Activated CD8-positive, alpha-beta memory T cell treated with anti-CD3 and anti-CD28 coated beads for 4 hours (primary cell): ENCODE measurements at regions not wholly inside any gene's neighbourhood (a gene's known extent, or its start where the extent isn't known, plus 50 kb on each side); places are given as distances from the start of the nearest gene placed in this dataset.
"Not testable (repeated sequence)": the region's sequence is repeated elsewhere in the genome, so short reads cannot be mapped to it uniquely, and the experiment has no call there.

Experiments used
- DNase-seq, 2 donors: peaks; one replicate each; pipeline ENCODE4 v3.0.0-alpha.2; 2020; ENCODE audit warnings: low read depth in 2 of 2

- not testable (repeated sequence) for DNase-seq
Measured at GRCh38 chr10:47626975-47627374, 103.5 kb upstream of the AGAP9 start.

GRCh38 chr10:47622719-47623118, 99.3 kb upstream of the AGAP9 start:
- DNase-seq: not testable (repeated sequence)

GRCh38 chr10:47619300-47620012, 96.0 kb upstream of the AGAP9 start:
- DNase-seq: not testable (repeated sequence)

GRCh38 chr10:47609311-47609710, 85.9 kb upstream of the AGAP9 start:
- not testable (repeated sequence) for DNase-seq

GRCh38 chr10:47605791-47606773, 82.6 kb upstream of the AGAP9 start:
- DNase-seq: not testable (repeated sequence)

GRCh38 chr10:47600604-47601003, 77.2 kb upstream of the AGAP9 start:
- DNase-seq: not testable (repeated sequence)

GRCh38 chr10:47600127-47600526, 76.7 kb upstream of the AGAP9 start:
- DNase-seq: not testable (repeated sequence)

- not testable (repeated sequence) for DNase-seq
Measured at GRCh38 chr10:47599657-47600056, 76.2 kb upstream of the AGAP9 start.

GRCh38 chr10:47593805-47594204, 70.4 kb upstream of the AGAP9 start:
- DNase-seq: not testable (repeated sequence)

GRCh38 chr10:47593129-47593528, 69.7 kb upstream of the AGAP9 start:
- not testable (repeated sequence) for DNase-seq

- DNase-seq: not testable (repeated sequence)
Measured at GRCh38 chr10:47590956-47591355, 67.5 kb upstream of the AGAP9 start.

- DNase-seq: not testable (repeated sequence)
Measured at GRCh38 chr10:47590534-47590933, 67.1 kb upstream of the AGAP9 start.

- DNase-seq: not testable (repeated sequence)
Measured at GRCh38 chr10:47582051-47582450, 58.6 kb upstream of the AGAP9 start.

- DNase-seq: not testable (repeated sequence)
Measured at GRCh38 chr10:47580063-47580462, 56.6 kb upstream of the AGAP9 start.

GRCh38 chr10:47578547-47578946, 55.1 kb upstream of the AGAP9 start:
- DNase-seq: not testable (repeated sequence)
